SK-N-SH treated with all-trans-retinoic acid at 6 μM for 48 hours (cell line): ENCODE measurements at regions not wholly inside any gene's neighbourhood (a gene's known extent, or its start where the extent isn't known, plus 50 kb on each side); places are given as distances from the start of the nearest gene placed in this dataset.

ENCODE experiments used
- ZNF565 ChIP-seq: fragments of 450-650 bp; formaldehyde crosslinking; conservative IDR thresholded peaks from 2 replicates; pipeline ENCODE4 v1.5.0; 2020; ENCODE audit warnings: low read depth, mild to moderate bottlenecking, moderate library complexity
- TF ChIP-seq, protein P1 (sequence below): fragments of 250-450 bp; sonication (Bioruptor Pico); IDR thresholded peaks from 2 replicates; pipeline ENCODE4 v1.8.0; 2020; ENCODE audit warnings: mild to moderate bottlenecking, moderate library complexity, borderline replicate concordance

DNA sequence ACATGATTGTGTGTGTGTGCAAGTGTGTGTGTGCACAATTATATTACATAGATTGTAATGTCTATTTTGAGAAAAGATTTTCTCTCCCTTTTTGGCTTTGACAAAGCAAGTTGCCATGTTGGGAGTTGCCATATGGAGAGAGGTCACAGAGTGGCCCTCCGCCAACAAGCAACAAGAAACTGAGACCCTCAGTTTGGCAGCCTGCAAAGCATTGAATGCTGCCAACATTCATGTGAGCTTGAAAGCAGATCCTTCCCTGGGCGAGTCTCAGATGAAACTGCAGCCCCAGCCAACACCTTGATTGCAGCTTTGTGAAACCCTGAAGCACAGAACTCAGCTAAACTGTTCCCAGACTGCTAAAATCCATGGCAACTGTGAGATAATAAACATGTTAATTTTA lies 498.0 kb downstream of the NR2F1-AS1 start:
- TF ChIP-seq, protein P1, sequence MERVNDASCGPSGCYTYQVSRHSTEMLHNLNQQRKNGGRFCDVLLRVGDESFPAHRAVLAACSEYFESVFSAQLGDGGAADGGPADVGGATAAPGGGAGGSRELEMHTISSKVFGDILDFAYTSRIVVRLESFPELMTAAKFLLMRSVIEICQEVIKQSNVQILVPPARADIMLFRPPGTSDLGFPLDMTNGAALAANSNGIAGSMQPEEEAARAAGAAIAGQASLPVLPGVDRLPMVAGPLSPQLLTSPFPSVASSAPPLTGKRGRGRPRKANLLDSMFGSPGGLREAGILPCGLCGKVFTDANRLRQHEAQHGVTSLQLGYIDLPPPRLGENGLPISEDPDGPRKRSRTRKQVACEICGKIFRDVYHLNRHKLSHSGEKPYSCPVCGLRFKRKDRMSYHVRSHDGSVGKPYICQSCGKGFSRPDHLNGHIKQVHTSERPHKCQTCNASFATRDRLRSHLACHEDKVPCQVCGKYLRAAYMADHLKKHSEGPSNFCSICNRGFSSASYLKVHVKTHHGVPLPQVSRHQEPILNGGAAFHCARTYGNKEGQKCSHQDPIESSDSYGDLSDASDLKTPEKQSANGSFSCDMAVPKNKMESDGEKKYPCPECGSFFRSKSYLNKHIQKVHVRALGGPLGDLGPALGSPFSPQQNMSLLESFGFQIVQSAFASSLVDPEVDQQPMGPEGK: no peak
- no peak for TF ChIP-seq ZNF565 (CRISPR knock-in tag)
